ENCODE measurements at regions not wholly inside any gene's neighbourhood (a gene's known extent, or its start where the extent isn't known, plus 50 kb on each side); places are given as distances from the start of the nearest gene placed in this dataset.

GRCh38 chr3:56998076-56998529 lies 62.4 kb upstream of the SPATA12 start:
- H3K4me3 ChIP-seq: no peak overlapping the region
- no peak for DNase-seq (ENCODE audit: low spot score in 2 of 2)
- no peaks in the 10 kb centered on the region for H3K27me3 ChIP-seq
- H3K27ac ChIP-seq: peak overlapping the region; percentile 50
- peaks cover 26% of the 10 kb centered on the region for H3K4me1 ChIP-seq
- H3K36me3 ChIP-seq: no peaks in the 10 kb centered on the region
- TF ChIP-seq POLR2A (IDR thresholded peaks at IDR 0.05): no peak
- no peak for TF ChIP-seq CTCF (IDR thresholded peaks at IDR 0.05)
- TF ChIP-seq EP300 (IDR thresholded peaks at IDR 0.05): no peak
- no peak for TF ChIP-seq POLR2AphosphoS5 (IDR thresholded peaks at IDR 0.05)
- 33% methylated on average over 3 of the region's 3 CpGs for WGBS
- no peaks in the 10 kb centered on the region for H3K9me3 ChIP-seq

GRCh38 chr3:56997675-56998074 lies 62.8 kb upstream of the SPATA12 start:
- H3K36me3 ChIP-seq: no peaks in the 10 kb centered on the region
- 50% methylated on average over 5 of the region's 5 CpGs for WGBS
- no peak overlapping the region for H3K4me3 ChIP-seq
- peaks cover 26% of the 10 kb centered on the region for H3K4me1 ChIP-seq
- TF ChIP-seq POLR2AphosphoS5 (IDR thresholded peaks at IDR 0.05): peak in 1 of 3 donors; percentile 46
- TF ChIP-seq CTCF (IDR thresholded peaks at IDR 0.05): no peak
- TF ChIP-seq EP300 (IDR thresholded peaks at IDR 0.05): no peak
- no peak for TF ChIP-seq POLR2A (IDR thresholded peaks at IDR 0.05)
- DNase-seq (ENCODE audit: low spot score in 2 of 2): no peak
- H3K27me3 ChIP-seq: no peaks in the 10 kb centered on the region
- no peaks in the 10 kb centered on the region for H3K9me3 ChIP-seq
- peak overlapping the region; percentile 50 for H3K27ac ChIP-seq

GRCh38 chr3:56997041-56997440 lies 63.4 kb upstream of the SPATA12 start:
- Histone ChIP-seq H3K4me1 (peaks cover 26% of the 10 kb centered on the region), H3K36me3 (no peaks in the 10 kb centered on the region), H3K27me3 (no peaks in the 10 kb centered on the region), H3K9me3 (no peaks in the 10 kb centered on the region), H3K27ac (peak overlapping the region; percentile 47), H3K4me3 (no peak overlapping the region)
- TF ChIP-seq CTCF (IDR thresholded peaks at IDR 0.05) (no peak), POLR2A (IDR thresholded peaks at IDR 0.05) (no peak), EP300 (IDR thresholded peaks at IDR 0.05) (no peak), POLR2AphosphoS5 (IDR thresholded peaks at IDR 0.05) (no peak)
- DNase-seq (ENCODE audit: low spot score in 2 of 2): no peak
- WGBS: 90% methylated on average over 3 of the region's 3 CpGs

- Histone ChIP-seq H3K4me1 (peaks cover 27% of the 10 kb centered on the region), H3K9me3 (no peaks in the 10 kb centered on the region), H3K4me3 (no peak overlapping the region), H3K27ac (no peak overlapping the region), H3K36me3 (no peaks in the 10 kb centered on the region), H3K27me3 (no peaks in the 10 kb centered on the region)
- TF ChIP-seq CTCF (IDR thresholded peaks at IDR 0.05) (no peak), POLR2AphosphoS5 (IDR thresholded peaks at IDR 0.05) (no peak), POLR2A (IDR thresholded peaks at IDR 0.05) (no peak), EP300 (IDR thresholded peaks at IDR 0.05) (no peak)
- DNase-seq (ENCODE audit: low spot score in 2 of 2): no peak
- WGBS: 86% methylated on average over 6 of the region's 6 CpGs
These were observed 66.1 kb upstream of the SPATA12 start for GRCh38 chr3:56994391-56994790.

GRCh38 chr3:56990641-56991015 lies 69.8 kb upstream of the SPATA12 start:
- Histone ChIP-seq H3K27me3 (no peaks in the 10 kb centered on the region), H3K4me3 (no peak overlapping the region), H3K27ac (no peak overlapping the region), H3K36me3 (no peaks in the 10 kb centered on the region), H3K4me1 (peaks cover 22% of the 10 kb centered on the region), H3K9me3 (no peaks in the 10 kb centered on the region)
- WGBS: 83% methylated on average over 3 of the region's 3 CpGs
- DNase-seq (ENCODE audit: low spot score in 2 of 2): no peak
- TF ChIP-seq POLR2A (IDR thresholded peaks at IDR 0.05): no peak
- TF ChIP-seq POLR2AphosphoS5 (IDR thresholded peaks at IDR 0.05): no peak
- no peak for TF ChIP-seq CTCF (IDR thresholded peaks at IDR 0.05)
- TF ChIP-seq EP300 (IDR thresholded peaks at IDR 0.05): no peak

Measured in suprapubic skin (tissue), 4 donors.